Neural cell (in vitro differentiated cells): ENCODE measurements at regions not wholly inside any gene's neighbourhood (a gene's known extent, or its start where the extent isn't known, plus 50 kb on each side); places are given as distances from the start of the nearest gene placed in this dataset.

Experiments
- CTCF ChIP-seq: fragments of 450-650 bp; IDR thresholded peaks from 2 replicates; pipeline ENCODE4 v1.5.1; 2014; ENCODE audit warnings: antibody characterized with exemption, mild to moderate bottlenecking, moderate library complexity; ENCODE audit not compliant: poor library complexity, severe bottlenecking
- EP300 ChIP-seq: fragments of 450-650 bp; conservative IDR thresholded peaks from 2 replicates; pipeline ENCODE4 v1.6.1; 2014; ENCODE audit warnings: antibody characterized with exemption, mild to moderate bottlenecking, moderate library complexity; ENCODE audit not compliant: poor library complexity, severe bottlenecking
- EZH2 ChIP-seq: fragments of 200-600, 300-800 bp; shearing (Covaris generic), sonication (generic); IDR thresholded peaks from 2 replicates; pipeline ENCODE4 v1.6.1; 2014; ENCODE audit warnings: antibody characterized with exemption, low read length, borderline replicate concordance, mild to moderate bottlenecking; ENCODE audit not compliant: insufficient read depth, poor library complexity, severe bottlenecking
- MXI1 ChIP-seq: fragments of 450-650 bp; conservative IDR thresholded peaks from 2 replicates; pipeline ENCODE4 v1.6.1; 2014; ENCODE audit warnings: antibody characterized with exemption, mild to moderate bottlenecking; ENCODE audit not compliant: poor library complexity, severe bottlenecking
- POLR2AphosphoS5 ChIP-seq: IDR thresholded peaks from 2 replicates; pipeline ENCODE4 v1.6.1; 2012
- RAD21 ChIP-seq: fragments of 450-650 bp; conservative IDR thresholded peaks from 2 replicates; pipeline ENCODE4 v1.6.1; 2014; ENCODE audit warnings: antibody characterized with exemption, mild to moderate bottlenecking, moderate library complexity
- SMC3 ChIP-seq: fragments of 450-650 bp; conservative IDR thresholded peaks from 2 replicates; pipeline ENCODE4 v1.6.1; 2014; ENCODE audit warnings: antibody characterized with exemption, mild to moderate bottlenecking, moderate library complexity; ENCODE audit not compliant: poor library complexity
- TAF1 ChIP-seq: IDR thresholded peaks from 2 replicates; pipeline ENCODE4 v1.6.1; 2012; ENCODE audit warnings: low read depth

GRCh38 chr6:6895929-6896328 lies 211.8 kb upstream of the RREB1 start:
- TF ChIP-seq EZH2 = no peak
- TF ChIP-seq SMC3 = no peak
- TF ChIP-seq CTCF = no peak
- no peak for TF ChIP-seq POLR2AphosphoS5
- no peak for TF ChIP-seq MXI1
- TF ChIP-seq EP300 = no peak
- no peak for TF ChIP-seq RAD21
- no peak for TF ChIP-seq TAF1
